RWPE2 (cell line): ENCODE measurements at regions not wholly inside any gene's neighbourhood (a gene's known extent, or its start where the extent isn't known, plus 50 kb on each side); places are given as distances from the start of the nearest gene placed in this dataset.

Experiments used
- ATAC-seq: fragments of 200-7000 bp; cut with Tn5 transposase; 3 replicates; pipeline ENCODE4 v1.9.1; 2021; ENCODE audit warnings: low read depth
- DNase-seq: peaks from one replicate; pipeline ENCODE4 v3.0.0-alpha.2; 2020; ENCODE audit warnings: low spot score
- H3K27ac ChIP-seq: fragments of 450-650 bp; 2 replicates; pipeline ENCODE4 v1.5.1; 2017; ENCODE audit warnings: mild to moderate bottlenecking; ENCODE audit not compliant: poor library complexity, severe bottlenecking
- H3K27me3 ChIP-seq: fragments of 250-450 bp; sonication (Bioruptor Pico); 2 replicates; pipeline ENCODE4 v1.5.1; 2021; ENCODE audit warnings: mild to moderate bottlenecking, moderate library complexity; ENCODE audit not compliant: insufficient read depth, poor library complexity, severe bottlenecking
- H3K36me3 ChIP-seq: fragments of 250-450 bp; sonication (Bioruptor Pico); 2 replicates; pipeline ENCODE4 v1.5.1; 2020; ENCODE audit warnings: low read depth, mild to moderate bottlenecking, moderate library complexity
- H3K4me1 ChIP-seq: fragments of 250-450 bp; sonication (Bioruptor Pico); 2 replicates; pipeline ENCODE4 v1.5.1; 2021; ENCODE audit warnings: mild to moderate bottlenecking, moderate library complexity; ENCODE audit not compliant: insufficient read depth, poor library complexity, severe bottlenecking
- H3K4me3 ChIP-seq: fragments of 250-450 bp; sonication (Bioruptor Pico); 2 replicates; pipeline ENCODE4 v1.5.1; 2021; ENCODE audit warnings: mild to moderate bottlenecking, moderate library complexity; ENCODE audit not compliant: severe bottlenecking
- H3K9me3 ChIP-seq: fragments of 250-450 bp; sonication (Bioruptor Pico); 2 replicates; pipeline ENCODE4 v1.5.1; 2021; ENCODE audit warnings: mild to moderate bottlenecking, moderate library complexity; ENCODE audit not compliant: severe bottlenecking
- CTCF ChIP-seq: fragments of 450-650 bp; IDR thresholded peaks from one replicate; pipeline ENCODE4 v1.5.1; 2017; ENCODE audit warnings: mild to moderate bottlenecking, moderate library complexity; ENCODE audit not compliant: poor library complexity, severe bottlenecking

GRCh38 chr1:101150266-101150665 lies 86.6 kb upstream of the S1PR1 start:
- peak overlapping the region; percentile 98 for H3K27ac ChIP-seq
- peak; percentile 38; the same call in 2 of the 3 replicates for ATAC-seq
- no peak for DNase-seq

GRCh38 chr1:101148980-101149379 lies 87.8 kb upstream of the S1PR1 start:
- TF ChIP-seq CTCF: no peak
- Histone ChIP-seq H3K36me3 (no peaks in the 10 kb centered on the region), H3K27me3 (no peaks in the 10 kb centered on the region), H3K9me3 (no peaks in the 10 kb centered on the region), H3K27ac (peak overlapping the region; percentile 98), H3K4me3 (no peak overlapping the region), H3K4me1 (peaks cover 27% of the 10 kb centered on the region)
- ATAC-seq: peak; percentile 55
- no peak for DNase-seq

More at GRCh38 chr1:101150266-101150665, 86.6 kb upstream of the S1PR1 start:
- no peak for TF ChIP-seq CTCF
- H3K4me1 ChIP-seq: peaks cover 27% of the 10 kb centered on the region
- H3K27me3 ChIP-seq: no peaks in the 10 kb centered on the region
- no peak overlapping the region for H3K4me3 ChIP-seq
- H3K9me3 ChIP-seq: no peaks in the 10 kb centered on the region
- H3K36me3 ChIP-seq: no peaks in the 10 kb centered on the region

- no peak for TF ChIP-seq CTCF
- no peaks in the 10 kb centered on the region for H3K9me3 ChIP-seq
- no peak for DNase-seq
- peaks cover 27% of the 10 kb centered on the region for H3K4me1 ChIP-seq
- no peak overlapping the region for H3K27ac ChIP-seq
- no peaks in the 10 kb centered on the region for H3K27me3 ChIP-seq
- ATAC-seq: no peak
- H3K4me3 ChIP-seq: no peak overlapping the region
- H3K36me3 ChIP-seq: no peaks in the 10 kb centered on the region
These were observed 89.4 kb upstream of the S1PR1 start for GRCh38 chr1:101147381-101147780.

GRCh38 chr1:101145449-101145820 lies 91.4 kb upstream of the S1PR1 start:
- TF ChIP-seq CTCF: no peak
- no peaks in the 10 kb centered on the region for H3K9me3 ChIP-seq
- H3K27me3 ChIP-seq: no peaks in the 10 kb centered on the region
- H3K4me1 ChIP-seq: peaks cover 21% of the 10 kb centered on the region
- no peak overlapping the region for H3K4me3 ChIP-seq
- DNase-seq (no peak), ATAC-seq (no peak)
- H3K36me3 ChIP-seq: no peaks in the 10 kb centered on the region
- H3K27ac ChIP-seq: no peak overlapping the region

- Histone ChIP-seq H3K4me3 (no peak overlapping the region), H3K36me3 (no peaks in the 10 kb centered on the region), H3K27ac (no peak overlapping the region), H3K4me1 (peaks cover 15% of the 10 kb centered on the region), H3K27me3 (no peaks in the 10 kb centered on the region), H3K9me3 (no peaks in the 10 kb centered on the region)
- TF ChIP-seq CTCF: no peak
- DNase-seq (no peak), ATAC-seq (no peak)
These were observed 92.0 kb upstream of the S1PR1 start for GRCh38 chr1:101144671-101145448.
